GM19467 (cell line): ENCODE measurements at regions not wholly inside any gene's neighbourhood (a gene's known extent, or its start where the extent isn't known, plus 50 kb on each side); places are given as distances from the start of the nearest gene placed in this dataset.

ENCODE experiments used
- ATAC-seq: cut with Tn5 transposase; IDR thresholded peaks from one replicate; pipeline ENCODE4 v1.9.1; 2021; ENCODE audit warnings: mild to moderate bottlenecking, moderate library complexity; ENCODE audit not compliant: unreplicated experiment

- no peak for ATAC-seq
Measured at GRCh38 chr2:222064286-222064685, 234.5 kb downstream of the PAX3 start.

GRCh38 chr2:222058819-222059445 is 239.9 kb downstream of the PAX3 start:
- ATAC-seq = no peak

DNA sequence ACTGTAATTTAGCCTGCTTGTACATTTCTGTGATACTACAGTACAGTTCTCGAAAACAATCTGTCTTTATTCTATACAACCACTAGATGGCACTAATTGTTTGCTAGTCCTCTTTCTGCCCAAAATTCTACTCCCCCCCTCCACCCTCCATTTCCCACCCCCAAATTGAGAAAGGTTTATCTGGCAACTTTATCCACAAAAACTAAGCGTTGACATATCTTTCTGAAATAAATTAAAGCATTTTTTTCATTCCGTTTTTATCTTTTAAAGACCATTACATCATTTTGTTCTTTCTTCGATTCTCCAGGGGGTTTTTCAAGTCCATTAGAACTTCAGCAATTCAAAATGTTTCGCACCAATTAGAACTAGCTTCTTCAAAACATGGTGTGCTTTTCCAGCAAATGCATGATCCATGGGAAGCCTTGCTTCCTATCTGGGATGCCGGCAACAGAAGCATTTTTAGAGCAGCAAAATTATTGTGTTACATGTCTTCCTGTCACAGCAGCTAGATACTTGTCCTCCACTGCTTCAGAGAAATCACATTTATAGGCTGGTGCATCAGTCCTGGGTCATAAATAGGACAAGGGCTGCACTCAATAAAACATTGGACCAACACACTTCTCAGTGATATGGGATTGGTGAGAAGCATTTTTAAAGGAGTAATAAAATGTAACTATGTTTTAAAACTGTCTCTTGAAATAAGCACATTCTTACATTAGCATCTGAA is 241.3 kb downstream of the PAX3 start:
- ATAC-seq = no peak

- ATAC-seq = no peak
Measured at GRCh38 chr2:222055328-222055727, 243.5 kb downstream of the PAX3 start.

GRCh38 chr2:222054813-222055212 is 244.0 kb downstream of the PAX3 start:
- no peak for ATAC-seq

DNA sequence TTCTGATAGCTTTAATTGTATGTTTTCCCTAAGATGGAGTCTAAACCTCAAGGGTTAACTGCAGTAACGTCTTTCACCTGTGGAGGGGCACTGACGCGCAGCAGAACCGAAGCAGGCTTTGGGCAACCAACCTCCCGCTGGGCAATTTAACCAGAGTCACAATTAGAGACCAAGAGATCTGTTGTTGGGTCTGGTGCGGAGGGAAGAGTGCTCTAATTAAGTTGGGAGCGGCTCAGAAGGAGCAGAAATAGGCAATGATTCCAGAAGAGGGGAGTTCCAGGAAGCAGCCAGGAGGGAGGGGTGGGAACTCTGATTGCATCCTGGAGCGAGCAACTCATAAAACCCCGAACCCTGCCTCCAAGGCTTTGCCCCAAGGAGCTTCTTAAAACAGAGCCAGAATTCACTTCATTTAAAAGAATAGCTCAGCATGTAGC is 245.8 kb downstream of the PAX3 start:
- peak; percentile 66 for ATAC-seq

DNA sequence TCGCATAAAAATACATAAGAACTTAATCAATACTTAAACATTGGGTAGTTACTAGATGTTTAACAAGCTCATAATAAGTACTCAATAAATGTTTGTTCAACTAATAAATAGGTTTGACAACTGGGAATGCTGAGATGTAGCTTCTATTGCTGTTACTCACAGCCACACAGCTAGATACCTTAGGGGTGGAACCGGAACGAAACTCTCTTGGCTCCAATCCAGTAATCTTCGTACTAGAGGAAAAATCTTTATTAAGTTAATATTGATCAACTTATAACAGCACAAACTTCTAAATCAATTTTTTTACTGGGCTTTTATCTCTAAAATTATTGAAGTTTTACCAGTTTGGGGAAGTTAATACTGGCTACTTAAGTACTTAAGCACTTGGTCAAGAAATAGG is 247.8 kb downstream of the PAX3 start:
- ATAC-seq = no peak

- no peak for ATAC-seq
Measured at GRCh38 chr2:222049946-222050345, 248.9 kb downstream of the PAX3 start.

GRCh38 chr2:222043897-222044296 is 254.9 kb downstream of the PAX3 start:
- ATAC-seq = no peak

GRCh38 chr2:222042666-222043065 is 256.1 kb downstream of the PAX3 start:
- no peak for ATAC-seq

- no peak for ATAC-seq
Measured at GRCh38 chr2:222040333-222040732, 258.5 kb downstream of the PAX3 start.

DNA sequence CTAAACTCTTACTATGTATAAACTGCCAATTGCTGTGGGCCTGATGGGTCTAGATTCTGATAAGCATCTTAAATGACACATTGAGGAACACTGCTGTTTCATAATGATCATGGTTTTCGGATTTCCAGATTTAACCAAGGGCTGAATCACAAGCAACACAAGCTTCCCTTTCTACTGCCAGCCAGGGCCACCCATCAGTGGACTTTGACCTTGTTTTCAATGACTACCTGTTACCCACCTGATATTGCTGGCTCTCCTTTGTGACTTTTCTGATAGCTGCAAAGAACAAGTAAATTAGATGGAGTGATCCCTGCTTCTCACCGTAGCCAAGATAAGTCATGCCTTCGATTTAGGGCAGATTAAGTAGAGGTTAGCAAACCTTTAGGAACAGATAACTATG is 259.0 kb downstream of the PAX3 start:
- ATAC-seq = no peak

DNA sequence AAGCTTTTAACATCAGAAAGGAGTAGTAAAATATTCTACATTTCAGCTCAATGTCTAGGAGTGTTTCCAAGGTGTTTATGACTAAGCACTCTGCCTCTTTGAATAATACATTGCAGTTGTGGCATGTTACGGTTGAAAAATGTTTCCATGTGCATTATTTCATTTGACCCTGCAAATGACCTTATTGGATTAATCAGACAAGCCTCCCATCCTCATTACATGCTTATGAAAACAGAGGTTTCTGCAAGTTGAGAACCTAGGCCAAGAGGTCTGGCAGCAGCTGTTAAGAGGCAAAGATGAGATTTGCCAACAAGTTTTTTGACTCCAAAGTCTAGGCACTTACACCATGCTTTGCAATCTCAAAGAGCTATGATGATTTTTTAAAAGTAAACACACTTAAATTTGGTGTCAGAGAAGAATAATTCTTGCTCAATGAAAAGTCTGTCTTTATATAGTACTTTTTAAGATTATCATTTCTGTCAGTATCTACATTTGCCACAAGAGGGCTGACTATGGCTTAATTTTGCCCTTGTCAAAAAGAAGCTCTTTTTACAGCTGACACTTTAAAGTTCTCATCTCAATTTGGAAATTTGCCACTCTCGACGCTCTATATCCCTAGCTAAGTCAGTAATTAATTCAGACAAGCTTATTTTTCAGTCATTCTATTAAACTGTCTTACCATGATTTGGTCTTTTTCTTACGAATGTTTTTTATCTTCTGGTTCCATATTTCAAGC is 260.6 kb downstream of the PAX3 start:
- no peak for ATAC-seq

- ATAC-seq = no peak
Measured at GRCh38 chr2:222037211-222037610, 261.6 kb downstream of the PAX3 start.

GRCh38 chr2:222034058-222034457 is 264.7 kb downstream of the PAX3 start:
- ATAC-seq = no peak

DNA sequence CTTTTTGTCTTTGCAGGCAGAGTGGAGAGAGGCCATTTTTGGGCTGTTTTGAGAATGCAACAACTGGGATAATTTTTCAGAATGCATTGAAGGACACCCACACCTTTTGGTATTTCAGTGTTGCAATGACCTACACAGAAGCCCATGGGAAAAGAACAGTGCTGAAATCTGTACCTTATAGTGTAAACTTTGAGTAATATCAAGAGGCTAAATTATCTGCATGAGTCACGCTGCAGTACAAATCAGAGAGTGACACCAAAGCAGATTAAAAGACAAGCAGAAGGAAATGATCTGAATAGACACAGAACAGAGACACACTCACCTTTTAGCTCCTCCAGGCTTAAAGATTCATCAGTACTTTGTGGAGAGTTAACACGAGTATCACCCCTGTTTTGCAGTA is 265.3 kb downstream of the PAX3 start:
- no peak for ATAC-seq

- ATAC-seq = no peak
Measured at GRCh38 chr2:222025881-222026271, 272.9 kb downstream of the PAX3 start.

GRCh38 chr2:222024932-222025880 is 273.6 kb downstream of the PAX3 start:
- ATAC-seq = no peak

DNA sequence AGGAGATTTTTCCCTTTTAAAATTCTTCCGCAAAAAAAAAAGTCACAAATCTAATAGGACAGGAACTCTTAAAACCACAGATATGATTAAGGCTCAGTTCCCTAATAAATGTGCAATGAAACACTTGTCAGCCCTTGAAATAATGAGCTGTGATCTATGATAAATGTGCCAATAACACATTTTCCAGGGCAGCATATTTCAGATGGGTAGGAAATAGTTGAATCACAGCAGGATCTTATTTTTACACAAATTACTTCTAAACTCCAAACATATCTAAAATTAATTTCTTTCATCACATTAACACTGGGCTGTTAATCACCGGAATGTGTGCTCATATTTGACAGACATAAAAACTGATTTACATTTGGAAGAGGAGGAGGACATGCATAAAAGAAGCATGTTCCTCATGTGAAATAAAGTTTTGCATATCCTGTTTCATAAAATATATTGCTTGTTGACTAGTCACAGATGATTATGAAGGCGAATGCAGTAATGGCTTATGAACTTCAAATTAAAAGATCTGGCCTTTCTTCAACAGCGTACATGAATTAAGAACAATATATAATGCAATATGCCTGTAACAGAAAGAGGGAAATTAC is 281.4 kb downstream of the PAX3 start:
- ATAC-seq = no peak

DNA sequence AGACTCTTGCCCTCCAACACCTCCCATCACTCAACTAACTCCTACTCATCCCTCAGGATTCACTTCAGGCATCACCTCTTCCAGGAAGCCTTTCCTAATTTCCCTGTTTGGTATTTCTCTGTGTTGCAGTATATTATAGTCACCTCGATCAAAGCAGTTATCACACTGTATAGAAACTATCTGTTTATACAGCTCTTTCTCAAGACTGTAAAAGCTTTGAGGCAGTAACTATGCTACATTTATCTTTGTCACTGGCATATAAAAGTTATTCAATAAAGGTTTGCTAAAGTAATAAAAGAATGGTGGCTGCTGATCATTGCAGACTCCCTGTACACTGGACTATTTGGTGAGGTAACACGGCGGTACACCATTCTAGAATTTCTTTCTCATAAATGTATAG is 284.9 kb downstream of the PAX3 start:
- no peak for ATAC-seq

DNA sequence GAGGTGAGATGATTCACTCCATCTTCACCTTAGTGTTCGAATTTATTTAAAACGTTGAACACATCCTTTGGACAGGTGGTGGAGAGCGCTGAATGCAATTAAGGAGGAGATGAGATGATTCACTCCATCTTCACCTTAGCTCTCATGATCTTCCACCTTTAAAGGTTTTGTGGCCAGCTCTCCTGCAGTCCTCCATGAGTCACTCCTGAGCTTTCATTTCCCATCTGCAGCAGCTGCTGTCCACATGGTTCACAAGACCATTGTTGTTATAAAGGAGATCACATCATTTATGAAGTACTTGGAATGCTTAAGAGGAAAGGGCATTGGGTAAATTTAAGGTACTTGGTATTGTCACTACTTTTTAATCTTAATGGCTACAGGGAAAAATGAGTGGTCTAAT is 298.5 kb downstream of the PAX3 start:
- no peak for ATAC-seq
